ENCODE measurements at regions not wholly inside any gene's neighbourhood (a gene's known extent, or its start where the extent isn't known, plus 50 kb on each side); places are given as distances from the start of the nearest gene placed in this dataset.

- no peak overlapping the region for H3K4me3 Mint-ChIP-seq
- H3K9me3 Mint-ChIP-seq = no peaks in the 10 kb centered on the region
- TF ChIP-seq CTCF (conservative IDR thresholded peaks at IDR 0.05) = no peak
- no peak for DNase-seq (ENCODE audit: low read depth, low spot score)
- H3K36me3 Mint-ChIP-seq (ENCODE audit: low read depth) = no peaks in the 10 kb centered on the region
- H3K27ac Mint-ChIP-seq (ENCODE audit: unreplicated experiment) = no peak overlapping the region
- no peaks in the 10 kb centered on the region for H3K27me3 Mint-ChIP-seq (ENCODE audit: low read depth)
- peaks cover 20% of the 10 kb centered on the region for H3K4me1 Mint-ChIP-seq
These were observed 227.0 kb downstream of the SPRY2 start for GRCh38 chr13:80113714-80114454.

DNA sequence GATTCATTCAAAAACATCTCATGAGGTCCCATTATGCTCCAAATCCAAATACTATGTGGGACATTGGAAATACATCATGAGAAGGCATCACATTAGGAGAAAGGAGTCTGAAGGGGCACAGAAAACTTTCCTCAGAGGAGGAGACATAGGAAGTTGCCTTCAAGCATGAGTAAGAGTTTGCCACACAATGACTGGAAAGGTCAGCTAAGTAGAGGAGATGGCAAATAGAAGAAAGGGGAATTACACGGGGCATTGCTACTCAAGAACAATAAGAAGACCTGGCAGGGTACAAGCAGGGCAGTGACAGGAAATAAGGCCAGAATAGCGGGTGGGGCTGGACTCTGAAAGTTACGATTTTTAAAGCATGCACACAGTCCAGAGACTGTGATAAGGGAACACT lies 231.6 kb downstream of the SPRY2 start:
- Mint-ChIP-seq H3K36me3 (ENCODE audit: low read depth) (peaks cover 3% of the 10 kb centered on the region), H3K27ac (ENCODE audit: unreplicated experiment) (no peak overlapping the region)

GRCh38 chr13:80105350-80105749 lies 235.6 kb downstream of the SPRY2 start:
- H3K4me1 Mint-ChIP-seq = peaks cover 10% of the 10 kb centered on the region
- H3K36me3 Mint-ChIP-seq (ENCODE audit: low read depth) = peaks cover 3% of the 10 kb centered on the region
- peaks cover 10% of the 10 kb centered on the region for H3K9me3 Mint-ChIP-seq
- no peak for TF ChIP-seq CTCF (conservative IDR thresholded peaks at IDR 0.05)
- H3K27ac Mint-ChIP-seq (ENCODE audit: unreplicated experiment) = peak overlapping the region; percentile 29
- H3K27me3 Mint-ChIP-seq (ENCODE audit: low read depth) = no peaks in the 10 kb centered on the region
- DNase-seq (ENCODE audit: low read depth, low spot score) = no peak
- no peak overlapping the region for H3K4me3 Mint-ChIP-seq

More for the DNA sequence above, 231.6 kb downstream of the SPRY2 start:
- Mint-ChIP-seq H3K4me1 (peaks cover 6% of the 10 kb centered on the region), H3K4me3 (no peak overlapping the region), H3K9me3 (peaks cover 6% of the 10 kb centered on the region), H3K27me3 (ENCODE audit: low read depth) (no peaks in the 10 kb centered on the region)
- TF ChIP-seq CTCF (conservative IDR thresholded peaks at IDR 0.05) = no peak
- no peak for DNase-seq (ENCODE audit: low read depth, low spot score)

DNA sequence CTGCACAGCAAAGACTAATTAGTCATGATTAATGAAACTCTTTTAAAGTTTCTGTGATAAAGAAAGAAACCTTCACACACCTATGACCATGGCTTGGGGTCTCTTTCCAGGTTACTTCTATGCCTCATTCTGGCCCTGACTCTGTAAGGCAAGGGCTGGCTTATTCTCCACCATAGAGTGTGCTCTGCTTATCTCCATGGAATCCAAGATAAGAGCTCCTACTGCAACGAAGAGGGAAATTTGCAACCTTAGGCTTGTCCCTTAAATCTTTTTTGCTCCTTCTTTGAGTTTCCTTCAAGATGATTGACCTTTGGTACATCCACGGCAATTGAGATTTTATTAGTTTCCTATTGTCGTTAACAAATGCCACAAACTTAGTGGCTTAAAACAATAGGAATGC lies 239.9 kb downstream of the SPRY2 start:
- Mint-ChIP-seq H3K27me3 (ENCODE audit: low read depth) (no peaks in the 10 kb centered on the region), H3K27ac (ENCODE audit: unreplicated experiment) (no peak overlapping the region), H3K36me3 (ENCODE audit: low read depth) (peaks cover 3% of the 10 kb centered on the region), H3K4me3 (no peak overlapping the region), H3K9me3 (peaks cover 10% of the 10 kb centered on the region), H3K4me1 (peaks cover 4% of the 10 kb centered on the region)
- DNase-seq (ENCODE audit: low read depth, low spot score) = no peak
- no peak for TF ChIP-seq CTCF (conservative IDR thresholded peaks at IDR 0.05)

GRCh38 chr13:80100636-80101035 lies 240.3 kb downstream of the SPRY2 start:
- TF ChIP-seq CTCF (conservative IDR thresholded peaks at IDR 0.05) = no peak
- peaks cover 10% of the 10 kb centered on the region for H3K9me3 Mint-ChIP-seq
- no peak overlapping the region for H3K4me3 Mint-ChIP-seq
- DNase-seq (ENCODE audit: low read depth, low spot score) = no peak
- H3K4me1 Mint-ChIP-seq = peaks cover 4% of the 10 kb centered on the region
- H3K27me3 Mint-ChIP-seq (ENCODE audit: low read depth) = no peaks in the 10 kb centered on the region
- peaks cover 3% of the 10 kb centered on the region for H3K36me3 Mint-ChIP-seq (ENCODE audit: low read depth)
- H3K27ac Mint-ChIP-seq (ENCODE audit: unreplicated experiment) = no peak overlapping the region

Data from neural crest cell (in vitro differentiated cells).